Activated CD4-positive, CD25-positive, alpha-beta regulatory T cell treated with anti-CD3 and anti-CD28 coated beads, Interleukin-2, amount 50 U/mL, for 72 hours (primary cell): ENCODE measurements at regions not wholly inside any gene's neighbourhood (a gene's known extent, or its start where the extent isn't known, plus 50 kb on each side); places are given as distances from the start of the nearest gene placed in this dataset.

Source experiments
- DNase-seq: peaks from one replicate; pipeline ENCODE4 v3.0.0; 2021

- no peak for DNase-seq
Measured at GRCh38 chr9:126154869-126155268, 171.8 kb upstream of the MVB12B start.

DNA sequence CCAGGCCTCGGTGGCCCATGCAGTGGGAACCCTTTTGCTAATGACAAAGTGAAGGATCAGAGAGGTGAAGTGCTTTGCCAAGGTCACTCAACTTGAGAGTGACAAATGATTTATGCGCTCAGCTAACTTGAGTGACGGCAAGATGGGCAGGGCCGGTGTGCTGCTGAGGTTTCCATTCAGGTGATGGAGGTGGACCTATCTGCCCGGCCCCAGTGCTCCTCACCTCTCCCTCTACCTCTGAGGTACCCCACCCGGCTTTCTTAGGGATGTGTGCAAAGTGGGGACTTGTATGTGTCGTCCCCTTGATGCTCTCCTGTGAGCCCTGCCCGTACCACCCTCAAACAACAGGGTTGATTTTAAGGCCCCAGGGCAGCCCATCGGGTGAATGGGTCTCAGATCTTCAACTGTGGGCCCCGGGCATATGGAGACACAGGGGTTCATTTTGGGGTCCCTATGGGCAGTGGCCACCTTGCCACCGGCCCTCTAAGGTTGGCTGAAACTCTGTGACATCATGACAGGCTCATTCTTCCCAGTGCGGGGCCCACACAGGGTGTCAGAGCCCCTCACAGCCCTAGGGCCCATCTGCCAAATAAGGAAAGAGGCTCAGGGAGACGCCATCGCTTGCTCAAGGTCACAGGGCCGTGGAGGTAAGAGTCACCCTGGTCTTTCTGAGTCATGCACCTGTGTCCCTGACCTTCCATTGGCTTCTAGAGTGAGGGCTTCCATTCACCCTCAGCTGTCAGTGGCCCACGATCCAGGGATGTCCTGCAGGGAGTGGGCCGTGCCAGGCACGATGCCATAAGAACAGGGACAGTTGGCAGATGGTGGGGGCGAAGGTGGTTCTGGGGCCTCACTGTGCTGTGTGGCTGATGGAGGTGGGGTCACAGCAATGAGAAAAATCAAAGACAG is 170.6 kb upstream of the MVB12B start:
- DNase-seq = peak; percentile 17

- no peak for DNase-seq
Measured at GRCh38 chr9:126156898-126157297, 169.7 kb upstream of the MVB12B start.

- no peak for DNase-seq
Measured at GRCh38 chr9:126157423-126157822, 169.2 kb upstream of the MVB12B start.

GRCh38 chr9:126157826-126158587 is 168.6 kb upstream of the MVB12B start:
- DNase-seq = no peak

- no peak for DNase-seq
Measured at GRCh38 chr9:126158588-126159429, 167.8 kb upstream of the MVB12B start.

GRCh38 chr9:126159430-126160060 is 167.1 kb upstream of the MVB12B start:
- no peak for DNase-seq

DNA sequence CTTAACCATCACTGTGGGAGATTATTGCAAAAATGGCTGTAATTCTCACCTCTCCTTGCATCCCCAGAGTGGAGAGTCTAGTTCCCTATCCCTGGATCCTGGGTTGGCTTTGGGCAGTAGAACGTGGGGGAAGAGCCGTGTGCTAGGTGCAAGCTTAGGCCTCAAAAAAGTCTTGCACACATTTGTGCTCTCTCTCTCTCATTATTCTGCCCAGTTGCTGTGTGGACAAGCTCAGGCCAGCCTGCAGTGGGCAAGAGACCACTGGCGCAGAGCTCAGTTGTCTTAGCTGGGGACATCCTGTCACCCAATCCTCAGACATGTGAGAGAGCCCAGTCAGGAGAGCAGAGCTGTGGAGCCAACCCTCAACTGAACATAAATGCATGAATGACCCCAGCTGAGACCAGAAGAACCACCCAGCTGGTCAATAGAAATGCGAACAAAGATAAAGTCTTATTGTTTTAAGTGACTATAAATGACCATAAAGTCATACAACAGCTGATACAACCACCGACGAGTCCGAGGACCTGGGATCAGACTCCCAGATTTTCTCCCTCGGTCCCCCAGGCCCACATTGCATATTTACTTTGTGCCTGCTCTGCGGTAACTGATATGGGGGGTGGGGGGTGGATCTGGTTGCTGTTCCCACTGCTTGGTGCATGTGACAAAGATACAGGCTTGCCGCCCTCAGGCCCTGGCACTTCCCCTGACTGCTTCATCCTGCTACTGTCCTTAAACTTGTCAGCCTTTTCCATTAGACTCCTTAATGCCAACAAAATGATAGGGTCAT is 166.4 kb upstream of the MVB12B start:
- DNase-seq = no peak

DNA sequence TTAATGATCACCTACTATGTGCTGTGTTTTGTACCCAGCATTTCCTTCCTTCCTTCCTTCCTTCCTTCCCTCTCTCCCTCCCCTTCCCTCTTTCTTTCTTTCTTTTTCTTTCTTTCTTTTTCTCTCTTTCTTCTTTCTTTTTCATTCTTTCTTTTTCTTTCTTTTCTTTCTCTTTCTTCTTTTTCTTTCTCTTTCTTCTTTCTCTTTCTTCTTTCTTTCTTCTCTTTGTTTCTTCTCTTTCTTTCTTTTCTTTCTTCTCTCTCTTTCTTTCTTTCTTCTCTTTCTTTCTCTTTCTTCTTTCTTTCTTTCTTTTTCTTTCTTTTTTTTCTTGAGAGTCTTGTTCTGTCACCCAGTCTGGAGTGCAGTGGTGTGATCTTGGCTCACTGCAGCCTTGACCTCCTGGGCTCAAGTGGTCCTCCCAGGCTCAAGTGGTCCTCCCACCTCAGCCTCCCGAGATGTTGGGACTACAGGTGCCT is 165.7 kb upstream of the MVB12B start:
- no peak for DNase-seq

DNA sequence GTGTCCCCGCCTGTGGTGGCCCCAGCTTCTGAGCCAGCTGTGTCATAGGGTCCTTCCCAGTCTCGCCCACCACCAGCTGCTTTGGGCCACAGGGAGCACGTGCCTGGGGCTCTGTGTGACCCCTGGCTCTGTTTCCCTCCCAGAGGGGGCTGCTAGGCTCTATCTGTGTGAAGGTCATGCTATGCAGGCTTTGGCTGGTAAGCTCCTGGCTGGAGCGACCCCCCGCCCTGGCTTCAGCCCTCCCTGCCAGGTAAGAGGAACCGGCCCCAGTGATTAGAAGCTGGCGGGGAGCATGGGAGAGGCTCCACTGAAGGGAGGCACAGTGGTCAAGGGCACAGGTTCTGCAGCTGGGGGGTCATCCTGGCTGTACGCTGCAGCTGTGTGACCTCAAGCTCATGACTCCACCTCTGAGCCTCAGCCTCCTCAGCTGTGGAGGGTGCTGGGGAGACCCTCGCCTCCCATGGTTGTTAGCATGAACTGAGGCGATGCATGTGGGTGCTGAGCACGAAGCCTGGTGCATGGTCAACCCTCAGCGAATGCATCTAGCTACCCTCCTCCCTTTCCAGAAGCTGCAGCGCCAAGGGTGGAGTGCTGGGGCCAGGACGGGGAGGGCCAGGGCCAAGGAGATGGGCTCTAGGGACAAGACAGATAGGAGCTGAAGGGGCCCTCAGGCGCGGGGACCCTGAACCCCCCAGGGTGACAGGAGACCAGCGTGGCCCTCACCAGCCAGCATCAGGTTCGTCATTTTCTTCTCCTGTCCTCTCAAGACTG is 163.8 kb upstream of the MVB12B start:
- DNase-seq = no peak

GRCh38 chr9:126164796-126165525 is 161.7 kb upstream of the MVB12B start:
- DNase-seq = no peak

GRCh38 chr9:126165755-126166154 is 160.9 kb upstream of the MVB12B start:
- DNase-seq = no peak

DNA sequence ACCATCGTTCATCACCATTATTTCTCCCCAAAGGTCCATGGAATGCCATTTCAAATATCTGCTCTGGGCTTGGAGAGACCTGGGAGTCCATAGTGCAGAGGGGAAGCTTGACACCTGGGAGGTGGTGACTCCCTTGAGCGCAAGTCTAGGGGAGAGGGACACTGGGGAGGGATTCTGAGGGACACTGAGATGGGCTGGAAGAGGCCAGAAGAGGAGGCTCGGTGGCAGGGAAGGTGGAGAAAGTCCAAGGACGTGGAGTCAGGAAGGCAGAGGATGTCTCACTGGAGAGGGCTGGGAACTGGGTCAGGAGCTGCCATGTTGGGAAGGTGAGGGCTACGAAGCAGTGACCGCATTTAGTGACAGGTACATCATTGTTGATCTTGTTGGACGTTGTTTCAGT is 160.3 kb upstream of the MVB12B start:
- no peak for DNase-seq

- no peak for DNase-seq
Measured at GRCh38 chr9:126166866-126167265, 159.8 kb upstream of the MVB12B start.

GRCh38 chr9:126169736-126170135 is 156.9 kb upstream of the MVB12B start:
- DNase-seq = no peak

- DNase-seq = no peak
Measured at GRCh38 chr9:126170286-126170823, 156.3 kb upstream of the MVB12B start.

DNA sequence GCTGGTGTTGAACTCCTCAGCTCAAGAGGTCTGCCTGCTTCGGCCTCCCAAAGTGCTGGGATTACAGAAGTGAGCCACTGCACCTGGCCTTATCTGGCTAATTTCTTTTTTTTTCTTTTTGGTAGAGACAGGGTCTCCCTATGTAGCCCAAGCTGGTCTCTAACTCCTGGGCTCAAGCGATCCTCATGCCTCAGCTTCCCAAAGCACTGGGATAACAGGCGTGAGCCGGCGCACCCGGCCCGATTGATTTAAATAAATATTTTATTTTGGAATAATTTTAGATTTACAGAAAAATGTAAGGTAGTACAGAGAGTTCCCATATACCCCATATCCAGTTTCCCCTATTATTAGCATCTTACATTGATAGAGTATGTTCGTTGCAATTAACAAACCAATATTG is 155.0 kb upstream of the MVB12B start:
- DNase-seq = no peak

DNA sequence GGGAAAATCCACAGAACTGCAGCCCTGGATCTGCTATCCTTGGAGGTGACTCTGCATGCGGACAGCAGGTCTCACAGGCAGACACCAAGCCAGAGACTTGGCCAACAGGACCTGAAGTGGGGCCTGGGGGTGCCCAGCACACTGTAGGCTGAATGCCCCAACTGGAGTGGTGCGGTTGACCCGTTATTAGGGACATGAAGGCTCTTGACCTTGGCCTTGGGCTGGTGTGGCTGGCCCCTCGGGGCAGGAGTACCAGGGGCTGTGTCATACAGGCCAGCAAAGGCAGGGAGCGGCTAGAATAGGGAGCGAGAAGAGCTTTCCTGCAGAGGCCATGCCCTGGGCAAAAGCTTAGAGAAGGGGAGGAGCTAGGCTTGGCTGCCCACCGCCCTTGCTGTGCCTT is 153.2 kb upstream of the MVB12B start:
- DNase-seq = no peak

DNA sequence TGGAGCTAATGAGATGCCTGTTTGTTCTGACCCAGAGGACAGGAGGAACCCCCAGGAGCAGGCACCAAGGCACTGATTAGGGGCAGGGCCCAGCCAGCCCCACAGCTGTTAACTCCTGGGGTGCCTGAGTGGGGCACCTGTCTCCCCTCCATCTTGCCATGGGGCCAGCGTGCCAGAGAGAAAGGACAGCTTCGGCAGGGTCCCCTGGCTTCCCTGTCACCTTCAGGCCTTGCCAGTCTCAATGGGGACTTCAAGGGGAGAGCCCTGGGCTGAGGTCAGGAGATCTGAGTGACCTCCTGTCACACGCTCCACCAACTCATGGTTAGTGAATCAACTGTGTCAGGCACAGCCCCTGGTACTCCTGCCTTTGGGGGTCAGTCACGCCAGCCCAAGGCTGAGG is 152.7 kb upstream of the MVB12B start:
- DNase-seq = no peak

DNA sequence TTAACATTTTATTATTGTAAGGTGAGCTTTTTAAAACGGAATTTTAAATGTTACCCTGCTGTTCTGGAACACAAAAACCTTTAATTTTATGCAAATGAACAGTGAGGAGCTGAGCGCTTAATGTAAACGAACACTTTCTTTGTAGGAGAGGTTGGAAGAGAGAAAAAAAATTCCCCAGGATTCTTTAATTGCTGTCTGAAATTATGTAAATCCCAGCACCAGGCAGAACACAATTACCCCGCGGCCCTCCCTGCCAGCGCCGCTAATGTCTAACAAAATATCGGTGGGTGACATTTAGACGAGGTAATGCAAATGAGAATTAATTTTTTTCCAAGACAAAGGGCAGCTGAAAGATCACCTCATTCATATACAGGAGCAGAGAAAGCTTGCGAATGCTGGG is 143.4 kb upstream of the MVB12B start:
- no peak for DNase-seq
